ENCODE measurements at regions not wholly inside any gene's neighbourhood (a gene's known extent, or its start where the extent isn't known, plus 50 kb on each side); places are given as distances from the start of the nearest gene placed in this dataset.

DNA sequence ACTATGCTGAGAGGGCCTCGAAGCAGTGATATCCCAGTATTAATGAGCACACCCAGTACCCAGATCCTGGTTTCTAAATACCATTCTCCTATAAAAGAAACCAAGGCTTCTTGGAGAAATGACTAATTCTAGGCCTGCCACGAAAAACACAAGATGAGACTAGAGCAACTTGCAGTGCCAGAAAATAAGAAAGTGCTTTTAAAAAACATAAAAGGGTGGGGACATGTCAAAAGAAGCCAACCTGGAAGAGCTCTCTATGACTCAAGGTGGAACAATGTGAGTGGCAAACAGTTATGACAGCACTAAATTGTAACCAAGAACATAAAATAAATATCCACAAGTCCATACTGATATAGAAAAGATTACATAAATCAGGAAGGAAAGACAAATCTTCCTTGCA is 153.2 kb upstream of the KCNJ18 start:
- H3K9me3 ChIP-seq, result no peaks in the 10 kb centered on the region
- DNase-seq (no peak), ATAC-seq (no peak)
- H3K27me3 ChIP-seq, result no peaks in the 10 kb centered on the region
- intact Hi-C loops (cut with DNase I), result loop anchor here in 1 of 2 donors (10.0 kb wide), 1 partner anchor 64 kb away; no protein-coding TSS in a partner anchor
- H3K27ac ChIP-seq, result no peak overlapping the region
- no peak overlapping the region for H3K4me3 ChIP-seq
- TF ChIP-seq POLR2A (IDR thresholded peaks at IDR 0.05), result no peak
- TF ChIP-seq CTCF (IDR thresholded peaks at IDR 0.05), result no peak
- 38% methylated on average over 2 of the region's 2 CpGs for WGBS (ENCODE audit: insufficient coverage, low coverage, low lambda C conversion rate, missing lambda C conversion rate)
- H3K4me1 ChIP-seq, result no peaks in the 10 kb centered on the region
- no peaks in the 10 kb centered on the region for H3K36me3 ChIP-seq

DNA sequence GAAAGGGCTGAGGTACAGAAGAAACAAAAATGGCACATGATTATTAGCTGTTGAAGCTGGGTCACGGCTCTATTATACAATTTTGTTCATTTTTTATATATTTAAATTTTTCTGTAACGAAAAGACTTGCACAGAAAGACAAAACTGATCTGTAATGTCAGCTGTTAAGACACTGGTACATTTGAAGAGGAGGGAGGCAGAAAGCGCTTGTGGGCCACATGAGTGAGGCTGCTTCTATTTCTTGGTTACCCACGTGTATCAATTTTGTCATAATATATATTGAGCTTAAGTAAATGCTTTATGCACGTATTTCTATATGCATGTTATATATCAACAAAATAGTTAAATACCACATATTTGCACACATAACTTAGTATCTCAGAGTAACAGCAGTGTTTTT is 151.8 kb upstream of the KCNJ18 start:
- no peak overlapping the region for H3K4me3 ChIP-seq
- DNase-seq, result no peak
- TF ChIP-seq CTCF (IDR thresholded peaks at IDR 0.05), result no peak
- no peak for TF ChIP-seq POLR2A (IDR thresholded peaks at IDR 0.05)
- H3K36me3 ChIP-seq, result no peaks in the 10 kb centered on the region
- intact Hi-C loops (cut with DNase I), result no loop called here
- no peaks in the 10 kb centered on the region for H3K9me3 ChIP-seq
- no peaks in the 10 kb centered on the region for H3K4me1 ChIP-seq
- H3K27ac ChIP-seq, result no peak overlapping the region
- no peak for ATAC-seq
- no peaks in the 10 kb centered on the region for H3K27me3 ChIP-seq
- 89% methylated on average over 5 of the region's 5 CpGs for WGBS (ENCODE audit: insufficient coverage, low coverage, low lambda C conversion rate, missing lambda C conversion rate)

- no peak for DNase-seq
- Histone ChIP-seq H3K9me3 (no peaks in the 10 kb centered on the region), H3K36me3 (no peaks in the 10 kb centered on the region), H3K27me3 (no peaks in the 10 kb centered on the region), H3K27ac (no peak overlapping the region), H3K4me3 (no peak overlapping the region), H3K4me1 (no peaks in the 10 kb centered on the region)
- intact Hi-C loops (cut with DNase I), result no loop called here
- ATAC-seq, result no peak
- TF ChIP-seq POLR2A (IDR thresholded peaks at IDR 0.05) (no peak), CTCF (IDR thresholded peaks at IDR 0.05) (no peak)
- WGBS (ENCODE audit: insufficient coverage, low coverage, low lambda C conversion rate, missing lambda C conversion rate), result 77% methylated on average over 2 of the region's 2 CpGs
Measured at GRCh38 chr17:21542070-21542469, 150.3 kb upstream of the KCNJ18 start.

- H3K36me3 ChIP-seq, result no peaks in the 10 kb centered on the region
- WGBS (ENCODE audit: insufficient coverage, low coverage, low lambda C conversion rate, missing lambda C conversion rate), result 73% methylated on average over 4 of the region's 4 CpGs
- no peak overlapping the region for H3K27ac ChIP-seq
- no peak for TF ChIP-seq CTCF (IDR thresholded peaks at IDR 0.05)
- TF ChIP-seq POLR2A (IDR thresholded peaks at IDR 0.05), result no peak
- ATAC-seq (no peak), DNase-seq (no peak)
- intact Hi-C loops (cut with DNase I), result no loop called here
- no peak overlapping the region for H3K4me3 ChIP-seq
- no peaks in the 10 kb centered on the region for H3K4me1 ChIP-seq
- H3K9me3 ChIP-seq, result no peaks in the 10 kb centered on the region
- H3K27me3 ChIP-seq, result no peaks in the 10 kb centered on the region
Measured at GRCh38 chr17:21542991-21543390, 149.3 kb upstream of the KCNJ18 start.

DNA sequence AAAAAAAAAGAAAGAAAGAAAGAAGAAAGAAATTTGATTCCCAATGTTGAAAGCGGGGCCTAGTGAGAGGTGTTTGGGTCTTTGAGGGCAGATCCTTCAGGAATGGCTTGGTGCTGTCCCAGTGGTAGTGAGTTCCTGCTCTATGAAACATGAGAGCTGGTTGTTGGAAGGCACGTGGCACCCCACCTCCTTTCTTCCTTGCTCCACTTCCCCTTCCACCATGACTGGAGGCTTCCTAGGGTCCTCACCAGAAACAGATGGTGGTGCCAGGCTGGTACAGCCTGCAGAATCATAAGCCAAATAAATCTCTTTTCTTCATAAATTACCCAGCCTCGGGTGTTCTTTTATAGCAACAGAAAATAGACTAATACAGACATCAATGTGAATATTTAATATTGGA is 147.3 kb upstream of the KCNJ18 start:
- Histone ChIP-seq H3K27me3 (no peaks in the 10 kb centered on the region), H3K27ac (no peak overlapping the region), H3K4me1 (no peaks in the 10 kb centered on the region), H3K9me3 (no peaks in the 10 kb centered on the region), H3K36me3 (no peaks in the 10 kb centered on the region), H3K4me3 (no peak overlapping the region)
- ATAC-seq (no peak), DNase-seq (no peak)
- intact Hi-C loops (cut with DNase I), result no loop called here
- no peak for TF ChIP-seq POLR2A (IDR thresholded peaks at IDR 0.05)
- no peak for TF ChIP-seq CTCF (IDR thresholded peaks at IDR 0.05)
- WGBS (ENCODE audit: insufficient coverage, low coverage, low lambda C conversion rate, missing lambda C conversion rate), result 75% methylated on average over 2 of the region's 3 CpGs

Measured in right lobe of liver (tissue), 6 donors.